Fibroblast of the aortic adventitia (primary cell): ENCODE measurements at regions not wholly inside any gene's neighbourhood (a gene's known extent, or its start where the extent isn't known, plus 50 kb on each side); places are given as distances from the start of the nearest gene placed in this dataset.

ENCODE experiments used
- DNase-seq: peaks from one replicate; pipeline ENCODE4 v3.0.0-alpha.2; 2010; ENCODE audit warnings: low read depth
- H3K4me3 ChIP-seq: 2 replicates; pipeline ENCODE4 v1.5.1; 2011; ENCODE audit warnings: low read depth, mild to moderate bottlenecking, control low read depth, low read length, moderate library complexity
- CTCF ChIP-seq: IDR thresholded peaks from 2 replicates; pipeline ENCODE4 v1.5.1; 2011; ENCODE audit warnings: mild to moderate bottlenecking, low read length, control low read depth, inconsistent platforms; ENCODE audit not compliant: insufficient read depth

DNA sequence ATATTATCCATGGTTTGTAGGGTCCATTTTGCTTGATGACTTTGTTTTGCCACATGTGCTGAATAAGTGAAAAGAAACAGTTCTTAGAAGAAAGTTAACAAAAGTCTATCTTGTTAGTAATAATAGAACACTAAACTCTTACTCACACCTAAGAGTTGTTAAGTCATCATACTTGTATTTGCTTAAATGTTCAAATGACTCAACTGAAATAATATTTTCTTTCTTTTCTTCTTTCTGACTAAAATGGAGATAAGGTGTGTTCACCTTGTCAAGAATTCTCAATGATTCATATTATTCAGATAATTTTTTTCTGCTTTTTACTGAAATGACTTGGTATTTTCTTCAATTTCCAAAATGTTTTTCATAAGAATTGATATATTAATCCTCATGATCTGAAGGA is 327.2 kb downstream of the HTR1B start:
- TF ChIP-seq CTCF = no peak
- H3K4me3 ChIP-seq = no peak overlapping the region
- peak; percentile 22 for DNase-seq

DNA sequence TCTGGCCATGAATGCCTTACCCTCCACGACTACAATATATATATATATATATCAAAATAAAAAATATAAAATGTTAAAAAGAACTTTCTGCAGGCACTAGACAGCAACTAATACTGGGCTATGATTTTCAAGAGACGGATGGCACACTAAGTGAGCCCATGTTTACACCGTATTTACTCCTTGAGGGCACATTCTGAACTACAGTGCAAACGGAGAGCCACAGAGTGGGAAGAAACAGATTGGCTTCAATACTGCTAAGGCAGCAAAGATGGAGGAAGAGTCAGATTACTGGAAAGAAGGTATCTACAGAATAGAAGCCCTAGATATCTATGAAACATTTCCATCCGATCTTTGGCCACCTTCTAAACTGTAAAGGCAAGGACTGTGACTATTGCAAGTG is 330.3 kb downstream of the HTR1B start:
- DNase-seq = no peak
- TF ChIP-seq CTCF = no peak

DNA sequence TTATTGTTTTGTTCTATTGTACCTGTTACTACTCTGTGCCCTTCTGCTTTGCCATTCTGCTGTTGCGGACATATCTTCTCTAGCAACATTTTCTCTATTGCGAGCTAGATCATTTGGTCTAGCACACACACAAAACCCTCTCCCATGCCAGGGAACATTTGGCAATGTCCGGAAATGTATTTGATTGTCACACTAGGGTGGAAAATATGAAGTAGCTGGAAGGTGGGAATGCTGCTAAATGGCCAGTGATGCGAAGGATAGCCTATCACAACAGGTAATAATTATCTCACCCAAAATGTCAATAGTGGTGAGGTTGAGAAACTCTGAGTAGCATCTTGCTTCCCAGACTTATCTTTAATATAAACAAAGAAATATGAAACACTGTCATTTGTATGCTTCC is 331.9 kb downstream of the HTR1B start:
- no peak overlapping the region for H3K4me3 ChIP-seq
- no peak for TF ChIP-seq CTCF
- no peak for DNase-seq

More for the DNA sequence above, 330.3 kb downstream of the HTR1B start:
- no peak overlapping the region for H3K4me3 ChIP-seq

- TF ChIP-seq CTCF = no peak
- no peak overlapping the region for H3K4me3 ChIP-seq
- DNase-seq = no peak
Measured at GRCh38 chr6:77124604-77125003, 338.7 kb downstream of the HTR1B start.

DNA sequence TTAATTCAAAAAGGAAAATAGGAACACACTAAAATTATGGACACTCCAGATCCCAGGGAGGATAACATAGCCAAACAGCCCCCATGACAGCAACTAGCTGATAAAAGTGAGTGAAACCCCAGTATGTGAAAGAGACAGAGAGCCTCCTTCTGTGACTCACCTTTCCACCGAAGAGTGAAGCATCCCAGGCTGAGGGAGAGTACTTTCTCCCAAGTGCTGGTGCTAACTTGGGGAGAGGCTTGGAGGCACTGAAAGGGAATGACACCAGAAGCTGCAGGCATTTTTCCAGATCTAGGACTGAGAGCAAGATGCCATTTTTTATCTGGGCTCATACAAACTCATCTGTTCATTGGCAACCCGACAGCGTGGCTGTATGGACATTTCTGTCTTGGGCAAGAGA is 339.8 kb downstream of the HTR1B start:
- no peak for TF ChIP-seq CTCF
- no peak for DNase-seq
- H3K4me3 ChIP-seq = no peak overlapping the region

DNA sequence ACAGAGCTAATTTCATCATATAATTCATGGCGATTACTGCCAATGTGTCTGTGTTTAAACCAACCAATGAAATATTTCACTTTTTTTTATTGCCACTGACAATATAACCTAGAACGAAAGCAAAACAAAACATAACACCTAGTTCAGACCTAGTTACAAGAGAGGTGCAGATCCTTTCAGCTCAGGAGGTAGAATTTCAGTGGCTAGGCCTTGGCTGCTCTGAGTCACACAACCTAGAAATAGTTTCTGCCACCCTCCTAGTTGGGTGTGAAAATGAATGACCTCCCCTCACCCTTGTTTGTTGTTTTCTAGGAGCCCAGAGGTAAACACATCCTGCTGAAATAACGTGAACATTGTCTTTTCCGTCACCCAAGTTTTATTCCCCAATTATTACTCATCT is 356.3 kb downstream of the HTR1B start:
- no peak for TF ChIP-seq CTCF
- H3K4me3 ChIP-seq = no peak overlapping the region
- DNase-seq = peak; percentile 2

DNA sequence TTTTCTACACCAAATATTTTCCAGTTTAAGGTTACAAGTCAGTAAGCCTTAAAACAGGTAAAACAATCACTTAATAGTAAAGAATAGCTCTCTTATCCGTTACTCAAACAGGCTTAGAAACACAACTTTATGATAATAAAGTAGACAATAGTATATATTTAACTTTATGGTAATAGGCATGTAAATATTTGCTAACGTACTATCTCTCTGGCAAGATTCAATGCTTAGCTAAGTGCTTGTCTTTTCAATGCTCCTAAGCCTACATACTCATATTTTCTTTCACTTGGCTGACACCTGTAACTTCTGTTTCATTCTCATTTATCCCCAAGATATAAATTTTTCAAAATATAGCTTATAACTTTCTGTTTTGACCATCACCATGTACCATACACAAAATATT is 358.2 kb downstream of the HTR1B start:
- no peak for DNase-seq
- no peak overlapping the region for H3K4me3 ChIP-seq
- no peak for TF ChIP-seq CTCF
